ENCODE measurements at regions not wholly inside any gene's neighbourhood (a gene's known extent, or its start where the extent isn't known, plus 50 kb on each side); places are given as distances from the start of the nearest gene placed in this dataset.

DNA sequence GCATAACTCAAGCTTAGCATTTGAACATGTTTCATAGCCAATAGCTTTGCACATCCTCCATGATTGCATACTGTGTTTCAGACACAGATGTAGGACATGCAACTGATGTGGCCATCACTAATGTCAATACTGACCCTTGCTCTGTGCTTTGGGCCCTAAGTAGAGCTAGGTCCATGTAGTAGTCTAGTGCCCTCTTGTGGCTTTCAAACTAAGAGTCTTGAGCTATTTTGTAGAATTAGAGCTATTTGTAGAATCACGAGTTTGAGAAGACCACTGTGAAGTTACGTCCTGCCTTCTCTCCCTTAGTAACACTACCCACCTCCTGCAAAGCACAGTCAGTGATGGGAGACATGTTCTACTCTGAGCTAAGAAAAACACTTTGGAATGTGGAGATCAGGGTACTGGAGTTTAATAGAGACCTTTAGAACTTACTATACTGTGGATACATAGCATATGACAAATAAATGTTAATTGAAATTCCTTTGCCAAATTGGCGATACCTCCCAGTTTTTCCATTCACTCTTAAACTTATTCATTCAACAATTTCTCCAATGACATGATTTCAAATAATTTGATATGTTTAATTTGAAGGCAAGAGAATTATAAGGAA, 306.5 kb upstream of the TNP1 start:
- no peak for DNase-seq
- TF ChIP-seq, protein P1, sequence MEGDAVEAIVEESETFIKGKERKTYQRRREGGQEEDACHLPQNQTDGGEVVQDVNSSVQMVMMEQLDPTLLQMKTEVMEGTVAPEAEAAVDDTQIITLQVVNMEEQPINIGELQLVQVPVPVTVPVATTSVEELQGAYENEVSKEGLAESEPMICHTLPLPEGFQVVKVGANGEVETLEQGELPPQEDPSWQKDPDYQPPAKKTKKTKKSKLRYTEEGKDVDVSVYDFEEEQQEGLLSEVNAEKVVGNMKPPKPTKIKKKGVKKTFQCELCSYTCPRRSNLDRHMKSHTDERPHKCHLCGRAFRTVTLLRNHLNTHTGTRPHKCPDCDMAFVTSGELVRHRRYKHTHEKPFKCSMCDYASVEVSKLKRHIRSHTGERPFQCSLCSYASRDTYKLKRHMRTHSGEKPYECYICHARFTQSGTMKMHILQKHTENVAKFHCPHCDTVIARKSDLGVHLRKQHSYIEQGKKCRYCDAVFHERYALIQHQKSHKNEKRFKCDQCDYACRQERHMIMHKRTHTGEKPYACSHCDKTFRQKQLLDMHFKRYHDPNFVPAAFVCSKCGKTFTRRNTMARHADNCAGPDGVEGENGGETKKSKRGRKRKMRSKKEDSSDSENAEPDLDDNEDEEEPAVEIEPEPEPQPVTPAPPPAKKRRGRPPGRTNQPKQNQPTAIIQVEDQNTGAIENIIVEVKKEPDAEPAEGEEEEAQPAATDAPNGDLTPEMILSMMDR (IDR thresholded peaks at IDR 0.05), result peak; percentile 28 to 54 (median 42)
- no peak for TF ChIP-seq POLR2A (IDR thresholded peaks at IDR 0.05)
- Histone ChIP-seq H3K9me3 (no peaks in the 10 kb centered on the region), H3K36me3 (no peaks in the 10 kb centered on the region), H3K27me3 (no peaks in the 10 kb centered on the region), H3K4me3 (no peak overlapping the region), H3K27ac (no peak overlapping the region), H3K4me1 (peaks cover 0 to 2% of the 10 kb centered on the region in 2 donors)
- intact Hi-C loops (cut with DNase I; ENCODE audit: low total_unique reads), result no loop called here

DNA sequence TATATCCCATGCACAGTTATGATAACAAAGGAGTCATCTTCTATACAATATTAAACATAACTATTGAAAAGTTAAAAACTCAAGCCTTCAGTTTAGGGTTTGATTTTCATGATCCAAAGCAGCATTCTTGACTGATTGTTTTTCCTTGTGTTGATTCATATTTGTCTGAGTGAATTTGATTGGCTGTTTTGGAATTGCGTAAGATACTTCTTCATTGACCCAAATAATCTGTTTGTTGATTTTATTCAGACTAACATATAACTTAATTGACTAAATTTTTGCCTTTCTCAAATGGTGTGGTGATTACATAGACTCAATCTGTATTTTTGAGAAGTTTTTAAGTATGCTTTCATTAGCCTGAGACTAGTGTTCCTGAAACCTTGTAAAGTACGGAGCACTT, 305.7 kb upstream of the TNP1 start:
- no peak overlapping the region for H3K27ac ChIP-seq
- H3K4me3 ChIP-seq, result no peak overlapping the region
- no peaks in the 10 kb centered on the region for H3K36me3 ChIP-seq
- DNase-seq, result no peak
- no peak for TF ChIP-seq POLR2A (IDR thresholded peaks at IDR 0.05)
- TF ChIP-seq, protein P1 (IDR thresholded peaks at IDR 0.05), result no peak
- H3K4me1 ChIP-seq, result peaks cover 1 to 4% of the 10 kb centered on the region in 2 donors
- intact Hi-C loops (cut with DNase I; ENCODE audit: low total_unique reads), result no loop called here
- H3K27me3 ChIP-seq, result no peaks in the 10 kb centered on the region
- no peaks in the 10 kb centered on the region for H3K9me3 ChIP-seq

DNA sequence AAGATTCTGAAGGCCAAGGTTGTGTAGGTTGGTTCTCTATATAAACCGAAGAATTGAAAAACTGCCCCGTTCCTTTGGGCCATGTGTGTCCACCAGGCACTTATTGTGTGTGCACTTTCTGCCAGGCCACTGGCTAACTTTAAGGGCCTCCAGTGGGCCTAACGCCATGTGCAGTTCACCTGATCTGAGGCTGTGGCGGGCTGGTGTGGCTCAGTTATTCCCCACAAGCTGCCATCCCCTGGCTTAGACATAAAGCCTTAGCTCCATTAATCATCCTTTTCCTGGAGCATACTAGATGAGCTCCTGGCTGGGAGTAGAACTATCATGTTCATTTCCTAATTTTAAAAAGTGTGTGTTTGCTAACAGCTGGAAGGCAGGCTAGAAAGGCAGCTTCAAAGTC, 304.1 kb upstream of the TNP1 start:
- TF ChIP-seq, protein P1 (IDR thresholded peaks at IDR 0.05), result no peak
- no peak for TF ChIP-seq POLR2A (IDR thresholded peaks at IDR 0.05)
- H3K36me3 ChIP-seq, result no peaks in the 10 kb centered on the region
- no peaks in the 10 kb centered on the region for H3K27me3 ChIP-seq
- peaks cover 4 to 5% of the 10 kb centered on the region in 2 donors for H3K4me1 ChIP-seq
- H3K4me3 ChIP-seq, result no peak overlapping the region
- intact Hi-C loops (cut with DNase I; ENCODE audit: low total_unique reads), result no loop called here
- H3K9me3 ChIP-seq, result no peaks in the 10 kb centered on the region
- H3K27ac ChIP-seq, result peak overlapping the region; percentile 39 to 64
- DNase-seq, result peak; percentile 34 to 39

DNA sequence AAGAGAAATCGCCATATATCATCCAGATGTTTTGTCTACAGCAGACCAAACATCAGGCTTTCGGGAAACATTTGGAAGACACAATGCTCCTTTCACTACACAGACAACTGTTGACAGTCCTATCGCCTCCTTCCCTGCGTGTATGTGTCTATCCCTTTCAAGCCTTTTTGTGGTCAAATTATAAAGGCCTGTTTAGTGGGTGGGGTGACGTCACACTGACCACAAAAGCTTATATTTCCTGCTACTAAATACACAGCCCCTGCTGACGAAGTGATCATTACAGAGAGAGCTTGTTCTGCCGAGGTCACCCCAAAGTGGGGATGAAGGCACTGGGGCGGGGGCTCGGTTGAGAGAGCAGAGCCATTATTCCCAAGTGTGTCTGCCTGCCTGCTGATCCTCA, 302.7 kb upstream of the TNP1 start:
- no peaks in the 10 kb centered on the region for H3K36me3 ChIP-seq
- H3K27ac ChIP-seq, result peak overlapping the region; percentile 48 to 51
- no peaks in the 10 kb centered on the region for H3K9me3 ChIP-seq
- H3K4me3 ChIP-seq, result no peak overlapping the region
- TF ChIP-seq, protein P1 (IDR thresholded peaks at IDR 0.05), result no peak
- no peak for TF ChIP-seq POLR2A (IDR thresholded peaks at IDR 0.05)
- H3K4me1 ChIP-seq, result peaks cover 4 to 5% of the 10 kb centered on the region in 2 donors
- no peak for DNase-seq
- intact Hi-C loops (cut with DNase I; ENCODE audit: low total_unique reads), result no loop called here
- no peaks in the 10 kb centered on the region for H3K27me3 ChIP-seq

DNA sequence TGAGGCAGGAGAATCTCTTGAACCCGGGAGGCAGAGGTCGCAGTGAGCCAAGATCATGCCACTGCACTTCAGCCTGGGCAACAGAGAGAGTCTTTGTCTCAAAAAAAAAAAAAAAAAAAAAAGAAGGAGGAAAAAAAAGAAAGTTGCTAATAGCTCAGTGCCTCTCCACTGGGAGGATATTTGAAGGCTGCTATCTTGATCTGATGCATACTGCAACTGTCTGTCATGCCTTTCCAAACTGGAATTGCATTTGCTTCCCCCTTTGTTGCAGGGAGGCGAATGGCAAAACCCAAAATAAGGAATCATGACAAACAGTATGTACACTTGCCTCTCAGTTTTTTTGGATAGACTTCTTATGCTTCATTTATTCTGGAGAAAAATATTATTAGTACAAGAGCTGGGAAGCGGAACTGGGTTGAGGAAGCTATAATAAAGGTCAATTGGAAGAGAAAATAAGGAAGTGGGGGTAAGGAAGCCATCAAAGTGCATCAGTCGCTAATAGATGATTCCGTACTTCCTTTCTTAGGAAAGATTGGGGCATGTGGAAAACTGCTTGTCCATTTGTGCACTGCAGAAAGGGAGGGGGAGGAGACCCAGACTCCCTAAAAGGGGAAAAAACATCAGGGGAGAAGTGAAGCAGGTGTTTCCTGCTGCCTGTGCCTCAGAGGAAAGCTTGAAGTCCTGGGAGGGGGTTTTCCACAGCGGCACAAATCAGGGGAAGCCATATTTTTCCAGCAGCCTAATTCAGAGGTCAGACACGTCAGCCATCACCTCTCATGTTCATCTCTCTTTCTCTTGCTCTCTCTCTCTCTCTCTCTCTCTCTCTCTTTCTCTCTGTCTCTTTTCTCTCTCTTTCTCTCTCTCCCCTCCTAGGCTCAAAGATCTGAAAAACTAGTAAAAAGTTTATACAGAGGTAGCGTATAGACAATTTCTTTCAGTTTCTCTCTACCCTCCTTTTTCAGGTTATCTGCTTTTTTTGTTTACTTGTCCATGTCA, 301.4 kb upstream of the TNP1 start:
- H3K27me3 ChIP-seq, result no peaks in the 10 kb centered on the region
- TF ChIP-seq, protein P1 (IDR thresholded peaks at IDR 0.05), result no peak
- TF ChIP-seq POLR2A (IDR thresholded peaks at IDR 0.05), result no peak
- H3K4me3 ChIP-seq, result no peak overlapping the region
- H3K4me1 ChIP-seq, result peaks cover 4 to 5% of the 10 kb centered on the region in 2 donors
- H3K36me3 ChIP-seq, result no peaks in the 10 kb centered on the region
- intact Hi-C loops (cut with DNase I; ENCODE audit: low total_unique reads), result no loop called here
- peak in 1 of 2 donors; percentile 19 for DNase-seq
- H3K27ac ChIP-seq, result peak overlapping the region; percentile 48 to 51
- no peaks in the 10 kb centered on the region for H3K9me3 ChIP-seq

Measured in uterus (tissue), 3 donors.